HepG2 (cell line): ENCODE measurements at regions not wholly inside any gene's neighbourhood (a gene's known extent, or its start where the extent isn't known, plus 50 kb on each side); places are given as distances from the start of the nearest gene placed in this dataset.

Source experiments
- KLF6 ChIP-seq: IDR thresholded peaks from 2 replicates; pipeline ENCODE4 v1.8.0; 2016; ENCODE audit warnings: missing biosample characterization, missing genetic modification reagents
- MAX ChIP-seq: IDR thresholded peaks from 2 replicates; pipeline ENCODE4 v1.6.1; 2012; ENCODE audit warnings: inconsistent platforms
- STAT6 ChIP-seq: sonication (generic); formaldehyde crosslinking; IDR thresholded peaks from 2 replicates; pipeline ENCODE4 v1.4.0; 2020; ENCODE audit warnings: missing genetic modification reagents, mild to moderate bottlenecking, borderline replicate concordance
- ZNF121 ChIP-seq: sonication (generic); formaldehyde crosslinking; IDR thresholded peaks from 2 replicates; pipeline ENCODE4 v1.5.0; 2020; ENCODE audit warnings: mild to moderate bottlenecking, missing genetic modification reagents
- ZNF292 ChIP-seq: sonication (generic); formaldehyde crosslinking; IDR thresholded peaks from 2 replicates; pipeline ENCODE4 v1.8.1; 2022; ENCODE audit warnings: mild to moderate bottlenecking, low read depth, missing genetic modification reagents, borderline replicate concordance
- ZNF382 ChIP-seq: sonication (generic); formaldehyde crosslinking; IDR thresholded peaks from 2 replicates; pipeline ENCODE4 v1.5.0; 2020; ENCODE audit warnings: missing genetic modification reagents, mild to moderate bottlenecking, borderline replicate concordance

- TF ChIP-seq ZNF382 = no peak
- no peak for TF ChIP-seq KLF6 (CRISPR knock-in tag)
- TF ChIP-seq ZNF292 = no peak
- no peak for TF ChIP-seq MAX
- TF ChIP-seq ZNF121 (CRISPR knock-in tag) = no peak
- TF ChIP-seq STAT6 (CRISPR knock-in tag) = no peak
These were observed 1752.4 kb upstream of the CELF4 start for GRCh38 chr18:39318008-39318407.
